ENCODE measurements at regions not wholly inside any gene's neighbourhood (a gene's known extent, or its start where the extent isn't known, plus 50 kb on each side); places are given as distances from the start of the nearest gene placed in this dataset.

DNA sequence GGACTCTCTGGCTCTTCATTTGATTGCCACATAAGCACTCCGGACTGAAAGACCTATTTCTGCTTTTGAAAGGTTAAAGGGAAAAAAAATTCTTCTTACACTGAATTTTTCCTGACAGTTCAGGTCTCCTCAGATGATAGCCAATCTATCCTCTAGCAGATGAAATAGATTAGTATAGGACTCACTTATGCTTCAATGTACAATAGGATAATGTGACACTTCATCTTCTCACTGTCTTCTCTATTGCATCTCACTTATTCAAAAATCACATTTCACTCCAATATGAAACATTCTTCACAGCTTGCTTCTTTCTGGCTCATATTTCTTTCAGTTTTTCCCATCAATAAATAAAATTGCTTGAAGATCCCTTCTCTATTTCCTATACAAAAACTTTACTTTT is 860.9 kb upstream of the SLITRK6 start:
- H3K4me3 ChIP-seq = no peak overlapping the region
- WGBS, 2 donors = 87 to 96% methylated on average over 1 of the region's 1 CpG
- TF ChIP-seq POLR2AphosphoS5 (IDR thresholded peaks at IDR 0.05) (no peak), EP300 (IDR thresholded peaks at IDR 0.05) (no peak), POLR2A (IDR thresholded peaks at IDR 0.05) (no peak)
- TF ChIP-seq, protein P1, sequence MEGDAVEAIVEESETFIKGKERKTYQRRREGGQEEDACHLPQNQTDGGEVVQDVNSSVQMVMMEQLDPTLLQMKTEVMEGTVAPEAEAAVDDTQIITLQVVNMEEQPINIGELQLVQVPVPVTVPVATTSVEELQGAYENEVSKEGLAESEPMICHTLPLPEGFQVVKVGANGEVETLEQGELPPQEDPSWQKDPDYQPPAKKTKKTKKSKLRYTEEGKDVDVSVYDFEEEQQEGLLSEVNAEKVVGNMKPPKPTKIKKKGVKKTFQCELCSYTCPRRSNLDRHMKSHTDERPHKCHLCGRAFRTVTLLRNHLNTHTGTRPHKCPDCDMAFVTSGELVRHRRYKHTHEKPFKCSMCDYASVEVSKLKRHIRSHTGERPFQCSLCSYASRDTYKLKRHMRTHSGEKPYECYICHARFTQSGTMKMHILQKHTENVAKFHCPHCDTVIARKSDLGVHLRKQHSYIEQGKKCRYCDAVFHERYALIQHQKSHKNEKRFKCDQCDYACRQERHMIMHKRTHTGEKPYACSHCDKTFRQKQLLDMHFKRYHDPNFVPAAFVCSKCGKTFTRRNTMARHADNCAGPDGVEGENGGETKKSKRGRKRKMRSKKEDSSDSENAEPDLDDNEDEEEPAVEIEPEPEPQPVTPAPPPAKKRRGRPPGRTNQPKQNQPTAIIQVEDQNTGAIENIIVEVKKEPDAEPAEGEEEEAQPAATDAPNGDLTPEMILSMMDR (IDR thresholded peaks at IDR 0.05) = no peak
- H3K27ac ChIP-seq = no peak overlapping the region
- no peaks in the 10 kb centered on the region for H3K27me3 ChIP-seq
- H3K36me3 ChIP-seq = no peaks in the 10 kb centered on the region
- no peak for DNase-seq
- H3K9me3 ChIP-seq = no peaks in the 10 kb centered on the region
- H3K4me1 ChIP-seq = no peaks in the 10 kb centered on the region
- intact Hi-C loops (cut with DNase I) = no loop called here

DNA sequence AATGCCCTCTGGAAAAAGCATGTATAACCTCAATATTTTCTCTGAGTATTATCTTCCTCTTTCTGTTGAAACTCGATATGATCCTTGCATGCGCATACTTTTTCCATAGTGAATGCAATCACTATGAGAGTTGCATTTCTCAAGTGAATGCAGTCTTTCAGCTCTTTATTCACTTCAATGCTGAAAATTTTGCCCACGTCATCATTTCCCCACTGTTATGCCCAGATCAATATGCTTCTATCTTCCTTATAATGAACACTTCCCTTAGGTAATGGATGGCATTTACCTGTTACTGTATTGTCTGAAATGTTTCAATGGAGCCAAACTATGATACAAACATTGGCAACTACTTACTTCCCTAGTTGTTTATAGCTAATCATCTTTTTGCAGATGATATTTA is 866.6 kb upstream of the SLITRK6 start:
- Histone ChIP-seq H3K9me3 (peaks cover 0 to 2% (median 0%) of the 10 kb centered on the region in 4 donors), H3K4me1 (no peaks in the 10 kb centered on the region), H3K27me3 (no peaks in the 10 kb centered on the region), H3K27ac (no peak overlapping the region), H3K4me3 (no peak overlapping the region), H3K36me3 (no peaks in the 10 kb centered on the region)
- intact Hi-C loops (cut with DNase I) = no loop called here
- no peak for TF ChIP-seq POLR2A (IDR thresholded peaks at IDR 0.05)
- no peak for TF ChIP-seq EP300 (IDR thresholded peaks at IDR 0.05)
- TF ChIP-seq, protein P1 (IDR thresholded peaks at IDR 0.05) = no peak
- TF ChIP-seq POLR2AphosphoS5 (IDR thresholded peaks at IDR 0.05) = no peak
- 89 to 91% methylated on average over 3 of the region's 3 CpGs for WGBS, 2 donors
- no peak for DNase-seq

DNA sequence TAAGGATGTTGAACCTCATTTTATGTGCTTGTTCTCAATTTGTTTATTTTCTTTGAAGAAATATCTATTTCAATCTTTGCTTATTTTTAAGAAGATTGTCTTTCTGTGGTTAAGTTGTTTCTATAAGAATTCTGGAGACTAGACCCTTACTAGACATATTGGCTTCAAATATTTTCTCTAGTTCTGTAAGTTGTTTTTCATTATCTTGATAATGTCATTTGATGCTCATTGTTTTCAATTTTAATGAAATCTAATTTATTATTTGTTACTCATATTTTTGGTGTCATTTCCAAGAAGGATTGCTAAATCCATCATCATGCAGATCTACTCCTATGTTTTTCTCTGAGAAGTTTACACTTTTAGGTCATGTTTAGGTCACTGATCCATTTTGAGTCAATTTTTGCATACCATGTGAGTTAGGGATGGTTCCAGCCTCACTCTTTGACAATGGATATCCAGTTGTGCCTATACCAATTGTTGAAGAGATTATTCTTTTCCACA is 874.8 kb upstream of the SLITRK6 start:
- H3K36me3 ChIP-seq = no peaks in the 10 kb centered on the region
- DNase-seq = no peak
- TF ChIP-seq EP300 (IDR thresholded peaks at IDR 0.05) (no peak), POLR2AphosphoS5 (IDR thresholded peaks at IDR 0.05) (no peak), POLR2A (IDR thresholded peaks at IDR 0.05) (no peak)
- TF ChIP-seq, protein P1 (IDR thresholded peaks at IDR 0.05) = no peak
- intact Hi-C loops (cut with DNase I) = no loop called here
- no peak overlapping the region for H3K27ac ChIP-seq
- H3K9me3 ChIP-seq = no peaks in the 10 kb centered on the region
- H3K27me3 ChIP-seq = no peaks in the 10 kb centered on the region
- H3K4me1 ChIP-seq = no peaks in the 10 kb centered on the region
- H3K4me3 ChIP-seq = no peak overlapping the region

DNA sequence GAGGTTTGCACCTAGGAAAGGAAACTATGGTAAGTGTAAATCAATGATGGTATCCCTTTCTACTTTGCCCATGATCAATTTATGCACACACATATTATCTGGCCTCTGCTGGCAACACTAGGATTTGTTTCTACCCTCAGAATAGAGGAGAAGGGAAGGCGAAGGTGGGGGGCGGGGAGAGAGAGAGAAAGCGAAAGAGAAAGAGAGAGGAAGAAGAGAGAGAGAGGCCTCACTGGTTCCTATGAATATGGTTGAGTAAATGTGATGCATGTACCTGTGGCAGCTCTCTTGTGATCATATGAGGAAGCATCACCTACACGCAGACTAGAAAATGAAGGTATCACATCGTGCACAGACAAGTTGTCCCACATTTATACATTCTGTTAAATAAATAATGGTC is 882.0 kb upstream of the SLITRK6 start:
- H3K36me3 ChIP-seq = no peaks in the 10 kb centered on the region
- H3K27me3 ChIP-seq = no peaks in the 10 kb centered on the region
- no peaks in the 10 kb centered on the region for H3K4me1 ChIP-seq
- TF ChIP-seq POLR2AphosphoS5 (IDR thresholded peaks at IDR 0.05) (no peak), POLR2A (IDR thresholded peaks at IDR 0.05) (no peak), EP300 (IDR thresholded peaks at IDR 0.05) (no peak)
- TF ChIP-seq, protein P1 (IDR thresholded peaks at IDR 0.05) = no peak
- DNase-seq = no peak
- no peaks in the 10 kb centered on the region for H3K9me3 ChIP-seq
- intact Hi-C loops (cut with DNase I) = no loop called here
- no peak overlapping the region for H3K4me3 ChIP-seq
- WGBS, 2 donors = 72 to 78% methylated on average over 5 of the region's 5 CpGs
- H3K27ac ChIP-seq = no peak overlapping the region

DNA sequence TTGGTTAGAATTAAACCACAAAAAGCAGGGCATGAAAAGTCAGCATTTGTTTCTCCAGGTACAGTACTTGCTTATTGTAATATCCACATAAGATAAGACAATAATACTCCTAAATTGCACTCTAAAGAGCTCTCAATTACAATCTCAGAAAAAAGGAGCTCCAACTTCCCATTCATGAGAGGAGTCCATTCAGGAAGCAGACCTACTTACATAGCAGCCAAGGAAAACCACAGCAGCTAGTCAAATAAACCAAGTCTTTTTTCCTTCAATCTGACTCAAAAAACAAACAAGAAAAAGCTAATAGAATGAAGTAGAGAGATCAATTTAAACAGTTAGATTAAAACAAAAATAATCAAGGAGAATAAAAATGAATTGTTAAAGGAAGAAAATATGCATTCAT is 885.2 kb upstream of the SLITRK6 start:
- Histone ChIP-seq H3K9me3 (no peaks in the 10 kb centered on the region), H3K4me1 (no peaks in the 10 kb centered on the region), H3K27me3 (no peaks in the 10 kb centered on the region), H3K36me3 (no peaks in the 10 kb centered on the region), H3K4me3 (no peak overlapping the region), H3K27ac (no peak overlapping the region)
- no peak for DNase-seq
- TF ChIP-seq, protein P1 (IDR thresholded peaks at IDR 0.05) = no peak
- TF ChIP-seq EP300 (IDR thresholded peaks at IDR 0.05) (no peak), POLR2AphosphoS5 (IDR thresholded peaks at IDR 0.05) (no peak), POLR2A (IDR thresholded peaks at IDR 0.05) (no peak)
- intact Hi-C loops (cut with DNase I) = no loop called here

Data from sigmoid colon (tissue), 6 donors.